Activated T-helper 2 cell treated with anti-CD3 and anti-CD28 coated beads, Interferon-gamma antibody, Interleukin-2, Interleukin-4, amounts not matched to agents 10 μg/mL and 5 μg/mL and 100 μg/mL, durations not matched to agents 14 hours and 24 hours and 36 hours (primary cell): ENCODE measurements at regions not wholly inside any gene's neighbourhood (a gene's known extent, or its start where the extent isn't known, plus 50 kb on each side); places are given as distances from the start of the nearest gene placed in this dataset.

Experiments
- DNase-seq: peaks from one replicate; pipeline ENCODE4 v3.0.0; 2021; ENCODE audit warnings: low spot score
- H3K27ac Mint-ChIP-seq: one replicate; pipeline ENCODE4 v1.8.0; 2021; ENCODE audit warnings: mixed read lengths
- H3K27me3 Mint-ChIP-seq: one replicate; pipeline ENCODE4 v1.8.0; 2021; ENCODE audit warnings: low read depth, mixed read lengths
- H3K36me3 Mint-ChIP-seq: one replicate; pipeline ENCODE4 v1.8.0; 2021; ENCODE audit warnings: low read depth, mixed read lengths
- H3K4me1 Mint-ChIP-seq: one replicate; pipeline ENCODE4 v1.8.0; 2021; ENCODE audit warnings: low read depth, mixed read lengths
- H3K4me3 Mint-ChIP-seq: one replicate; pipeline ENCODE4 v1.8.0; 2021; ENCODE audit warnings: low read depth, mild to moderate bottlenecking, moderate library complexity, mixed read lengths
- H3K9me3 Mint-ChIP-seq: one replicate; pipeline ENCODE4 v1.8.0; 2021; ENCODE audit warnings: mixed read lengths
- intact Hi-C: fragments of 100-400 bp; cut with micrococcal nuclease; formaldehyde crosslinking; loops from one replicate; pipeline ENCODE4 v1.15.1; 2023

DNA sequence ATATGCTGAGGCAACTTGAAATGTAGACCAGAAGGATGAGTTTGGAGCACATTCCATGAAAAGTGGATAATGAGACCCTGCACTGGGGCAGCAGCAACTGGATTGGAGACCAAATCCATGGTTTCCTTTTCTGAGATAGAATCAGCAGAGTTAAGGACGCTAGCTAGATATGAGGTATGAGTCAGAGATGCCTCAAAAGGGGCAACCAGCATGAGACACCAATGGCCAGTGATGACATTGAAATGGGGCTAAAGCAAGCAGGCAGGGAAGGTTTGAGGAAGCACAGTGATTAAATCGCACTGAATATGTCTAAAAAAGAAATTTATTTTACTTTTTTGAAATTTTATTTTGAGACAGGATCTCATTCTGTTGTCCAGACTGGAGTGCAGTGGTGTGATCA, 802.4 kb downstream of the TFAP2A start:
- intact Hi-C loops, result no loop called here

DNA sequence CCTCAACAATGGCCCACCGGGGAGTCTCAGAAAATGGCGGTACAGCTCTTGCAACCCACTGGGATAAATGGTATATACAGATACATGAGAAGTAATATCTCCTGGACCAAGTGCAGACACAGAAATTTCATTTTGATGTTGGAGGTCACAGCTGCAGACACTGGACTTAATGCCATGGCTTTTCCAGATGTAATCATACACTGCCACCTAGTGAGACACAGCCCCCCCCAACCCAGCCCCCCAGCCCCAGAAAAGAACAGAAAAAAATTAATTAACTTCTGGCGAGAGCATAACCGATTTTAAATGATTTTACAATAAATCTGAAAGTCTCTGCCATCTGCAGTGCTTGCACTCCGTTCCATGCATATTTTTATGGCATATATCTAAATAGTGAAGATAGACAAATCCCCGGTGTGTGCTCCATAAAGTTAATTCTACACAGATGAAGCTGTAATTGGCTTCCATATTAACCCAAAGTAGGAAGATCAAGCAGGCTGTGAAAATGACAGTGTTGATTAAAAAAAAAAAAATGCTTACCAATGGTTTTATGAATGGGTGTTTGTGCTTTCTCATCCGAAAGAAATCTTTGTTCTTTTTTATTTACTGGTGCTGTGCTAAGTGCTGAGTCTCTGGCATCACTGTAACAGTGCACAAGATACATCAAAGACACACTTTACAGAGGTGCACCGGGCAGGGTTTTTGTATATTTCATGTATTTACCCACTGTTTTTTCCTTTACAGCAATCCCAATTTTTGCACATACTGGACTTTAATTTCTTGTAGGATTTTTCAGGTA, 804.1 kb downstream of the TFAP2A start:
- Mint-ChIP-seq H3K4me3 (no peak overlapping the region), H3K9me3 (no peaks in the 10 kb centered on the region), H3K27me3 (no peaks in the 10 kb centered on the region), H3K27ac (no peak overlapping the region), H3K4me1 (no peaks in the 10 kb centered on the region), H3K36me3 (no peaks in the 10 kb centered on the region)
- no peak for DNase-seq
- intact Hi-C loops, result no loop called here

More for the DNA sequence above, 802.4 kb downstream of the TFAP2A start:
- Mint-ChIP-seq H3K36me3 (no peaks in the 10 kb centered on the region), H3K4me3 (no peak overlapping the region), H3K9me3 (no peaks in the 10 kb centered on the region), H3K27me3 (no peaks in the 10 kb centered on the region), H3K27ac (no peak overlapping the region), H3K4me1 (no peaks in the 10 kb centered on the region)
- no peak for DNase-seq

DNA sequence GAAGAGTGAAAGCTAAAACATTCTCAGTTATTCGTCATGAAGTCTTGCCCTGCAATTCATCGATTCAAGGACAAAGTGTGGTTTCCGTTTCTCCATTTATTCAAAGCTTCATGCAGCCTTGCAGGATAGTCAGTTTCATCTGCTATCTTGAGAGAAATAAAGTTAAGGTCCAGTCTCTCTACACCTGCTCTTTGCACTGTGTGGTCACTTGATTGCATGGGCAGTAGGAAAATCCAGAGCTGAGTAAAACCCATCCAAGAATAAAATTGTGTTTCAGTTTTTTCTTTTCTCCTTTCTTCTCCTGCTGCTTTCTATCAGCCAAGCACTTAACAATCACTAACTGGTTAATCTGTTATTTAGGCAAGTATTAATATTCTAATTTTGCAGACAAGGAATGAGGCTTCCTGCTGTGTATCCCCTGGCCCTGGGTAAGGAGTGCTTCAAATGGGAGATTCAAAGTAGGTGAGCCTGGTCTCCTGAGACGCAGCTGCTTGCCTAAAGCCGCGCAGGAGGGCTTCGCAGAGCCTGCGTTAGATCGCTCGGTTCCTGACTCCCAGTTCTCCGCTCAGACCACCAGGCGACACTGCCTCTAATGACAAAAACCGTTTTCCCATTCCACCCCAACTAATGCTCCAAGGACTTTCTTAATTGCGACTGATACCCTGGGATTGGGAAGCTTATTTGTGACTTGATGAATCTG, 808.3 kb downstream of the TFAP2A start:
- Mint-ChIP-seq H3K36me3 (no peaks in the 10 kb centered on the region), H3K27ac (no peak overlapping the region), H3K9me3 (no peaks in the 10 kb centered on the region), H3K4me3 (no peak overlapping the region), H3K4me1 (no peaks in the 10 kb centered on the region), H3K27me3 (no peaks in the 10 kb centered on the region)
- intact Hi-C loops, result no loop called here
- DNase-seq, result no peak

DNA sequence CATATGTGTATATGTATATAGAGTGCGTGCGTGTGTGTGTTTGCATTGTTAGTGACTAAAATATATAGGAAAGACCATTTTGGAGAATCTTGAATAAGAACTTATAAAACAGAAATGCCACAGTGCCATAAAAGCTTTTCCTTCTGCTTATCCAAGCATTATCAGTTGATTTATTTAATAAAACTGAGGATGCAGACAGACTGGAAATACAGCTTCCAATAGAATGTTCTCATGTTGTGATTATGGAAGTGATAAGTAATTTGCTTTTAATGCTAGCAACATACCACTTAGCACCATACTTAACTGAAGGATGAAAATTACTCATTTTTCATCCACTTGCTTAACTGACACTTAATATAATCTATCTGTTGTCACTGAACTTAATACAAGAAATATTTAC, 820.1 kb downstream of the TFAP2A start:
- no peak for DNase-seq
- H3K27ac Mint-ChIP-seq, result no peak overlapping the region
- H3K36me3 Mint-ChIP-seq, result no peaks in the 10 kb centered on the region

DNA sequence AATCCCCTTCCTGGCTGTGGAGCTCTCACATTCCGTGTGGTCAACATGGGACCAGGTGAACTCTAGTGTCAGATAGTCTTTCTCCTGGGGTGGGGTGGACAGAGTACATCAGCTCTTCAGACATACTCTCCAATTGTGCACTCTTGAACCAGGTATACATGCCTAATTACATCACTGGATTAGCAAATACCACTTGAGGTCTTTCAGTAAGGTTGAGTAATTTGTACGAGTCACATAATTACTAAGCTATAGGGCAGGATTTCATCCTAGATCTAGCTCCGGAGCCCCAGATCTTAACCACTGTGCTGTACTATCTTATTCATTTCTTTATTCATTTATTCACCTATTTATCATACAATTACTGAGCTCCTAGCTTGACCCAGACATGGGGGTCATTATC, 821.3 kb downstream of the TFAP2A start:
- intact Hi-C loops, result no loop called here
- Mint-ChIP-seq H3K4me3 (no peak overlapping the region), H3K36me3 (no peaks in the 10 kb centered on the region), H3K4me1 (no peaks in the 10 kb centered on the region), H3K27ac (no peak overlapping the region), H3K9me3 (peaks cover 9% of the 10 kb centered on the region), H3K27me3 (no peaks in the 10 kb centered on the region)
- DNase-seq, result no peak

More for the DNA sequence above, 820.1 kb downstream of the TFAP2A start:
- H3K9me3 Mint-ChIP-seq, result peaks cover 11% of the 10 kb centered on the region
- H3K4me3 Mint-ChIP-seq, result no peak overlapping the region
- intact Hi-C loops, result no loop called here
- no peaks in the 10 kb centered on the region for H3K4me1 Mint-ChIP-seq
- no peaks in the 10 kb centered on the region for H3K27me3 Mint-ChIP-seq

DNA sequence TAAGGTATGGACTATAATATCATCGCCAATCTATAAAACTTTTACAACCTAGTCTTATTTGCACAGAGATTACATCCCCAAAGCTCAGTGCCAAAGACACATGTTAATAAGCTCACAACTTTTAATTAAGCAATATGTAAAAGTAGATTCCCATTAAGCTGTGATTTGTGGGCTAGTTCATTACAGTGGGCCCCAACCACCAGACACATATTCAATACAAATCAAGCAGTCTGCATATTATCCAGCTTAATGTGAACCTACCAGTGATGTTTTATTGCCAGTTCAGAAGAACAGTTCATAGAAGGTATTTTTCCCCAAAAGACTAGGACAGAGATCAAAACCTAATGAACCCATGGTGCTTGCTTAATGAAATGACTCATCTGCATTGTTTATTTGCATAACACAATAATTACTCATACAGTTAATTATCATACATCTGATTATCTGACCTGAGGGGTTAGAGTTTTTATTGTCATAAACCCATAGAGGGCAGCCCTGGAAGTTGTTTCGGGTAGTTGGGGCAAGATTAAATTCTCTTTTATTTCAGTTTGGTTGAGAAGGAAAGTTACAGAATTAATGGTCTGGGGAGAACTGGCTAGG, 831.0 kb downstream of the TFAP2A start:
- no peak for DNase-seq
- no peaks in the 10 kb centered on the region for H3K4me1 Mint-ChIP-seq
- H3K27ac Mint-ChIP-seq, result no peak overlapping the region
- no peak overlapping the region for H3K4me3 Mint-ChIP-seq
- H3K9me3 Mint-ChIP-seq, result peaks cover 6% of the 10 kb centered on the region
- H3K36me3 Mint-ChIP-seq, result no peaks in the 10 kb centered on the region
- H3K27me3 Mint-ChIP-seq, result no peaks in the 10 kb centered on the region
- intact Hi-C loops, result no loop called here

DNA sequence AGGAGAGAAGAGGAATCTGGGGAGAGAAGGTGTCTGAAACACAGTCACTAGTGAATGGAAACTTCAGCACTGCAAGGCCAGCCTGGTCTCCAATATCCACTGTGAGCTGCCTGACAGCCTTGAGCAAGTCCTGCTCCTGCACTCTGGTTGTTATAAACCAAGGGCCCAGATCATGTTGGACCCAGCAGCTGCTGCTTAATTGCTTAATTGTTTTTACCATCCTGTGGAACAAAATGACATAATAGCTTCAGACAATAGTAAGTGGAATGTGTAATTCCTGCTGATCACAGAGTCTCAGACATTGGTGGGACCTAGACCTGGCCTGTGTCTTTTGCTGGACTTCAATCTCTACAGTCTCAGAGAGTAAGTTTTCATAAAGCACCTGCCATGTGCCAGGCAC, 833.7 kb downstream of the TFAP2A start:
- Mint-ChIP-seq H3K4me1 (no peaks in the 10 kb centered on the region), H3K4me3 (no peak overlapping the region), H3K27ac (no peak overlapping the region), H3K9me3 (no peaks in the 10 kb centered on the region), H3K27me3 (no peaks in the 10 kb centered on the region), H3K36me3 (no peaks in the 10 kb centered on the region)
- intact Hi-C loops, result no loop called here
- DNase-seq, result no peak

DNA sequence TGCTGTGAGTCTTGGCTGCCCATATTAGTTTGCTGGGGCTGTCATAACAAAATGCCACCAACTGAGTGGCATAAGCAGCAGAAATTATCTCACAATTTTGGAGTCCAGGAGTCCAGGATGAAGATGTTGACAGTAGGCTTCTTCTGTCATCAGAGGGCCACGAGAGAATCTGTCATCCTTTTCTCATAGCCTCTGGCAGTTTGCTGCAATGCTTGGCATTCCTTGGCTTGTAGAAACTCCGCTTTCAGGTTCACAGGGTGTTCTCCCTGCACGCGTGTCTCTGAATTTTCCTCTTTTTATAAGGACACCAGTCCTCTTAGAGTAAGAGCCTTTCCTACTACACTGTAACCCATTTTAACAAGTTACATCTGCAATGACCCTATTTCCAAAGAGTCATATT, 838.4 kb downstream of the TFAP2A start:
- H3K4me1 Mint-ChIP-seq, result no peaks in the 10 kb centered on the region
- intact Hi-C loops, result no loop called here
- no peak for DNase-seq
- no peaks in the 10 kb centered on the region for H3K36me3 Mint-ChIP-seq
- H3K27ac Mint-ChIP-seq, result no peak overlapping the region
- H3K9me3 Mint-ChIP-seq, result no peaks in the 10 kb centered on the region
- no peaks in the 10 kb centered on the region for H3K27me3 Mint-ChIP-seq
- H3K4me3 Mint-ChIP-seq, result no peak overlapping the region

DNA sequence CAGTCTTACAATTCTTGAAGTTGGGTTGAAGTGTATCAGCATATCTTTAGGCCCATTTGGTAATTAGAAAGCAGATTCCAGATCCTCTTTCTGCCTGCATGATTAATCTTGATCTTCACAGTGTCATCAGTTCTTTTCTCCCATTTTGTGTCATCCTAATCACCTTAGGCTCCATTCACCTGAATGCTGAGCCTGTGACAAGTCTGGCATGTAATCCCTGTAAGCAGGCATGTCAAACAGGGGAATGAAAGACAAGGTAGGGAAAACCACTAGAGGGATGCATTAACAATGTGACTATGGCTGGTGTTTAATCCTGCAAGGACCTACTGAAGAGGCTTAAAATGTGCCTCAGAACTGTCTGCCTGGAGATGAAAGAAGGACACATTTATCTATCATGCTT, 848.8 kb downstream of the TFAP2A start:
- Mint-ChIP-seq H3K9me3 (peaks cover 3% of the 10 kb centered on the region), H3K27ac (no peak overlapping the region), H3K27me3 (no peaks in the 10 kb centered on the region), H3K36me3 (no peaks in the 10 kb centered on the region), H3K4me1 (no peaks in the 10 kb centered on the region), H3K4me3 (no peak overlapping the region)
- intact Hi-C loops, result no loop called here
- DNase-seq, result no peak

DNA sequence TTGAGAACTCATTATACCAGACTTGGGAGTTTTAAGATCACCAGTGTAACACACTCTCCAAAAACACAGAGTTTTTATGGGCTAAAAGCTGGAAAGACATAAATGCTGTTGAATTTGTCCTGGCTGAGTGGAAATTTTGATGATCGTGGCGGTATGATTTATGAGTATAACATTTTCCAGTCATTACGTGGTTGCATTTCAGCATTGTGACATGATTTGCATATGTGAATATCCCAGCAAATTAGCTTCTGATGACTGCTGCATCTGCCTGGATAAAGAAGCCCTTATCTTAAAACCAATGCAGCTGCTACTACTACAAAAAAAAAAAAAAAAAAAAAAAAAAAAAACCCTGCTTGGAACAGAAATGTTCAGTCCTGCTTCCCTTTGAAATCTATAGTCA, 850.9 kb downstream of the TFAP2A start:
- intact Hi-C loops, result no loop called here
- Mint-ChIP-seq H3K36me3 (no peaks in the 10 kb centered on the region), H3K27ac (no peak overlapping the region), H3K4me1 (no peaks in the 10 kb centered on the region), H3K9me3 (peaks cover 3% of the 10 kb centered on the region), H3K27me3 (no peaks in the 10 kb centered on the region), H3K4me3 (no peak overlapping the region)
- no peak for DNase-seq

DNA sequence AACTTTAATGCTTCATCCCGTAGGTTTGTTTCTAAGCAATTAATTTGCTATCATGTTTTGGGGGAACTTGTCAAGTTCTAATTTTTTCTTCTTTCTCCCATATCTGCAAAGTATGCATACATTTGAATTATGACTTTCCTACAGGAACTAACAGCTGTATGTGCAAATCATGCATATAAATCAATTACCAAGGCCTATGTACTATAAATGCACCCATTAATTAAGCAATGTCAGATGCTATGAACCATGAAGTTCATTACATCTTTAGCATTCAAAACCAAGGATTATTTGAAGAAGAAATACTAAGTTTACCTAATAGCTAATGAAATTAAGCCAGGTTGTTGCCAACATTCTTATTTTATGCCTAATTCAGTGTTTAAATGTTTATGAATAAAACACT, 851.3 kb downstream of the TFAP2A start:
- H3K36me3 Mint-ChIP-seq, result no peaks in the 10 kb centered on the region
- peaks cover 3% of the 10 kb centered on the region for H3K9me3 Mint-ChIP-seq
- H3K4me1 Mint-ChIP-seq, result no peaks in the 10 kb centered on the region
- no peak overlapping the region for H3K4me3 Mint-ChIP-seq
- DNase-seq, result no peak
- H3K27me3 Mint-ChIP-seq, result no peaks in the 10 kb centered on the region
- intact Hi-C loops, result no loop called here
- no peak overlapping the region for H3K27ac Mint-ChIP-seq

DNA sequence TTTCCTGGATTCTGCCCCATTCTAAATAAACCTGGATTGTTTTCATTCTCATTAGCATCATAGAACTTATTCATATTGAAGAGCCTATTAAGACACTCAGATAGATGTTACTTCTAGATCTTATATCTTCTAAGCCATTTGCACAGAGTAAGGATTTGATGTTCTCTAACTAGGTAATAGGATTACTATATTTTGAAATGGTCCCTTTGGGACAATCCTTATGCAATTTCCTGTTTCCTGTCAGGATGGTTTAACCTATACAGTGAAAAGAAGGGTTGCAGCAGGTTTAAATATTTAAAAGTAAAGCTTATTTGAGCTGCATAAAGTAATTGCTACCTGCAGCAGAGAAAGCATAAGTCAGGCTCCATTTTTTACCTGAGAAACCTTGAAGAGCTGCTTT, 860.1 kb downstream of the TFAP2A start:
- intact Hi-C loops, result no loop called here
- Mint-ChIP-seq H3K9me3 (peaks cover 16% of the 10 kb centered on the region), H3K4me1 (no peaks in the 10 kb centered on the region), H3K27me3 (no peaks in the 10 kb centered on the region), H3K4me3 (no peak overlapping the region), H3K36me3 (no peaks in the 10 kb centered on the region), H3K27ac (no peak overlapping the region)
- DNase-seq, result no peak

DNA sequence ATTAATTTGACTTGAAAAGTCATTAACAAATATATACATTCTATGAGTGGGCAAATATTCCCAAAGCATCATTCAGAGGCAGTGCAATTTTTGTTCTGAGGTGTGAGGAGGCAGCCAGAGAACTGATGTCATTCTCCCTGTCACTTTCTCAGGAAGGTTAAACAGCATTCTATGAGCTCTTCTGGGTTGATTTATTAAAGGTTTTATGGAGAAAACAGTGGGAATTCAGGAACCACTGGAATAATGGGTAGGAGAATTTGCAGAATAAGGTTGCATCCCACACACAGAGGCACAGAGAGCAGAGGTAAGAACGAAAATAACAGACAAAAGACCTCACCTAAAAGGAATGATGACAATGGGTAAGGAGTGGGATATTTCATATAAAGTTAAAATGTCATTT, 860.6 kb downstream of the TFAP2A start:
- H3K4me3 Mint-ChIP-seq, result no peak overlapping the region
- H3K27me3 Mint-ChIP-seq, result no peaks in the 10 kb centered on the region
- H3K9me3 Mint-ChIP-seq, result peaks cover 16% of the 10 kb centered on the region
- H3K4me1 Mint-ChIP-seq, result no peaks in the 10 kb centered on the region
- intact Hi-C loops, result no loop called here
- H3K27ac Mint-ChIP-seq, result no peak overlapping the region
- no peaks in the 10 kb centered on the region for H3K36me3 Mint-ChIP-seq
- DNase-seq, result no peak
